ENCODE measurements at regions not wholly inside any gene's neighbourhood (a gene's known extent, or its start where the extent isn't known, plus 50 kb on each side); places are given as distances from the start of the nearest gene placed in this dataset.

DNA sequence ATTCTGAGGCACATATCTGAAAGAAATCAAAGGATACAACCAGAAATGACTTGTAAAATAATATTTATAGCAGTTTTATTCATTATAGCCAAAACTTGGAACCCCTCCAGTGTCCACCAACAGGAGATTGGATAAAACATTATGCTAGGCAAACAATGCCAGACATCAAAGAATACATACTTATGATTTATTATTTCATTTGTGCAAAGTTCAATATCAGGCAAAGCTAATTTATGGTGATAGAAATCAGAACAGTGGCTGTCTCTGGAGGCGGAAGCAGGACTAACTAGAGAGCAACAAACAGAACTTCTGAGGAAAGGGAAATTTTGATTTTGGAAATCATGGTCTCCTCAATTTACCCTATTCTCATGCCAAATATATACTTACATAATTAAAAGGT lies 193.1 kb downstream of the ICE1 start:
- DNase-seq, result no peak

DNA sequence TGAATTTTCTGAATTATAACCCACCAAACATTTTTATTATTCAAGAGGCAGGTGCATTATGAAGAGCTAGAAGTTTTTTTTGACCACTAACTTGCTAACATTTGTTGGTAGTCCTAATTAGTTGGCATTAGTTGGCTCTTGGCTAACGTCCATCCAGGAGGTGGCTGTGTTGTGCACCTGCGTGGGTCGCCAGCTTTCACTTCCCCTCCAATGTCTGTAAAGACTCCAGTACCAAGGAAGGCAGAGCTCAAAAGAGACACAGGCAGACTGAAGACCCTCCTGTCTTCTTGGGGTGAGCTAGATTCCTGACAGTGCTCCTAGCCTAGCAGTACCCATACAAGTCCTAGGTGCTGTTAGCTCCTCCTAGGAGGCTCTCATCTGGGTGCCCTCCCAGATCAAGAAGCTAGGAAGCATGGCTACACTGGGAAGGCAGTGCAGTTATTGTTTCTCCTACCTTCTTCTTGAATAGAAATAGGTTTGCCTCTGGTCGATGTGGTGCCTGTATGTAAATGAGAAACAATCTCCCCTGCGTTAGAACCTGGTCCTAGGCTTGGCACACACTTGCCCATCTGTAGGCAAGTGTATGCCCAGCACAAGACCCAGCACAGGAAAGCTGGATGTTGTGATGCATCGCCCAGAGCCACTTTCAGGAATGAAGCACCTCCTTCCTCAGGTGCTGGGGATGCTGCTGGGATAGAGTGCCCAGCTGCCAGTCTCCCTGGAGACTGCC lies 190.9 kb downstream of the ICE1 start:
- no peak for DNase-seq

DNA sequence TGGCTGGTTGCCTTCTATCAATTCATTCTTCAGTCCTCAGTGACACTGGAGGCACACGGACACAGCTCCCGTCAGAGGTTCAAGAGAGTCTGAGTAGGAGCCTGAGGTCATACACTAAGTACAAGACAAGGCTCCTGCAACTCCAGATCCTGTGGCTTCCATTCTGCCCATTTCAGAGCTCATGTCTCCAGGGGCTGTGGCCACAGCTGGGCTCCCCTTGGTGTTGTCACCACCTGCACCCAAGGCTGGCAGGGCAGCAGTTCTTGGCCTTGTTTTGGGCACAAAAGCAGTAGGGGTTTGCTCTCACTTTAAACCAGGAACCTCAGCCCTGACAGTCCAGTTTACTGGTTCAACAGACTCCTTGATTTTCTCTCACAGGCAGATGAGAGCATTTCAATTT lies 189.6 kb downstream of the ICE1 start:
- no peak for DNase-seq

DNA sequence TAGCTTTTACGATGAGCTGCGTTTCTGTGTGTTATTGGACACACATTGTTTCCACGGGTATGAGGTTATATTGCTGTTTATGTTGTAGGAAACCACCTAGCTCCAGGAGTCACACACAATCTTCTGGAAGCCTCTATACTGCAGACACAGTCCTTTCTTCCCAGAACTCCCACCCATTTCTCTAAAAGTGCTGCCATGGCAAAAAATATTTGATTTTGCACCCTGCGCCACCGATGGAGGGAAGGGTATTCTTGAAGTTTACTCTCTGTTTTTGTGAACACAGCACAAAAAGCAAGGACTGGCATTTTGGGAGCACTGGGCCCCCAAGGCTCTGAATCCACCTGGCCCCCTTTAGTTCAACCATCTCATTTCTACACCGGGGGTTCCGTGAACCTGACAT lies 187.5 kb downstream of the ICE1 start:
- no peak for DNase-seq

DNA sequence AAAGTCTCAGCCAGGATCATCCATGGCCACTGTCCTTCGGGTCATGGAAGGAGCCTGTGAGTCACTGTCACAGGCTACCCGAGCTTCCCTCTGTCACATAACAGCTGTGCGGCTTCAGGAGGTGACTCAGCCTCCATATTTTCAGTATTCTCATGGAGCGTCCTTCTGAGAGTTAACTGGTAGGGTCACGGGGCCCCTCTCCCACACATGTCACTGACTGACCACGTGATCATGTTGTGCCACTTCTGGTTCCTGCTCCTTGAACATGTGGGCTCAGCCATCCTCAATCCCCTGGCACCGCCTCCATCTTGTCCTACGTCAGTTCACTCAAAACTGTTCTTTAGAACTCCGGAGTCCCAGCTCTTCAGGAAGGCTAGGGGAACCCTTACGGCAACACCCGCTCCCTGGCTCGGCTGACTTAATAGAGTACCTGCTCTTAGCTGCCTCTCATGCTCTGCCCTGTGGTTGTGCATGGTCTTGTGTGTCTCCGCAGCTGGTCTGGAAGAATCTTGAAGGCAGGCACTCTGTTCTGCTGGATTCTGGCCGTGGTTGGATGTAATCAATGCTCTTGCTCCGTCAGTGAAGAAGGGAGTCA lies 182.8 kb downstream of the ICE1 start:
- no peak for DNase-seq

DNA sequence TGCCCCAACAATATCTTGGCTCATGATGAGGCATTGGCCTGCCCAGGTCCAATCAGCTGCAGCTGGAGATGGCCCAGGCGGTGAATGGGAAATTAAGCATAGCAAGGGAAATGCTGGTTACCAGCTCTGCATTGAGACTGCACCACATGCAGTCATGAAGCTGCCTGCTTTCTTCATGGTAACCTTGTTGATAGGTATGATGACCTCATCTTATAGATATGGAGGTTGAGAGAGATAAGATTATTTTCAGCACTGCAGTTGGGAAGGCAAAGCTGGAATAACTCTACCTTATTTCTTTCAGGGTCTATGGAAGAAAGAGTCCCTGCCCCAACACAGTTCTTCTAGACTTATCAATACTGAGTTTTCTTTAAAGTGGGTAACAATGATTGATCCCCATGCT lies 180.1 kb downstream of the ICE1 start:
- DNase-seq, result no peak

DNA sequence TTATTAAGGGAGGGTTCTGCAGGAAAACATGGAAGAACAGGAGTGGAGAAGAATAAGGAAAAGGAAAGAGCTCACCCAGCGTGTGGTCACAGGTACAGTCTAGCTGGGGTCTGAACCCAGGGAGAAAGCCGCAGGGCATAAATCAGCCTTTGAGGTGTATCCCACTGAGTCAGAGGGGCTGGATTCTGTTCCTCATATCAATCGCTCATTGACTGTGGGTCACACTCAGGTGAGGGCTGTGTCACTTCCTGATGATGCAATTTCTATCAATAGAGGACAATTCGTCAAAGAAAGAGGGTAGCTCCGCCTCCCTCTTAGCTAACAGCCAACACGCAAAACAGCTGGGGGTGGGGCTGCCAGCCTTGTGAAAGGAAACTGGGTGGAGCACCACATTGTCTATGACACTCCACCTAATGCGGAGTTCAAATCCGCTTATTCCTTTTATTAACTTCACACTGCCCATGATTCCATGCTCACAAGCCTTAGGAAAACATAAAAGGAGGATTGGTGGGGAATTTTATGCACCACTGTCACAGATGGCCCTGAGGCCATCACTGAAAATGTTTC lies 176.2 kb downstream of the ICE1 start:
- DNase-seq, result no peak

DNA sequence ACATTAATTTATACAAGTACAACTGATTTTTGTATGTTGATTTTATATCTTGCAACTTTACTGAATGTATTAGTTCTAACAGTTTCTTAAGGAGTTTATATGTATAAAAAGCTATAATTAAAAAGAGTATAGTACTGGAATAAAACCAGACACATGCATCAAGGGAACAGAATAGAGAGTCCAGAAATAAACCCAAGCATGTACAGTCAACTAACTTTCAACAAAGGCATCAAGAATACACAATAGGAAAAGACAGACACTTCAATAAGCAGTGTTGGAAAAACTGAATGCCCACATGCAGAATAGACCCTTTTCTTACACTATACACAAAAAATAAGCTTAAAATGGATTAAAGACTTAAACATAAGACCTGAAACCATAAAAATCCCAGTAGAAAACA lies 170.9 kb downstream of the ICE1 start:
- DNase-seq, result no peak

DNA sequence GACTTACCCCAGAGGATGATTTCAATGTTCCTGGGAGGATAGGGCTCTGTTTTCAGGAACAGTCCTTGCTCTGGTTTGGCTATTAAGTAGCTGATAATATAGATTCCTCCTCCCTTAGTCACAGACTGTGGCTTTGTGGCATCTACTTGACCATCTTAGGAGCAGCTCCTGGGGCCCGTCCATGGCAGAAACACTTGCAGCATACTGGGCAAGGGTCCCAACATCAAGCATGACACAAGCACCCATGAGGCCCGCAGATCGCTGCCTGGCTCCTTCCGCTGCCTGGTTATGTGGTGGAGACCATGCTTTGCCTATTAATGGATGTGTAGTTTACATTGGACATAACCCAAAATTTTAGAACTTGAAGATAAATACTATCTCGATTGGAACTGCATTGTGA lies 170.1 kb downstream of the ICE1 start:
- DNase-seq, result no peak

DNA sequence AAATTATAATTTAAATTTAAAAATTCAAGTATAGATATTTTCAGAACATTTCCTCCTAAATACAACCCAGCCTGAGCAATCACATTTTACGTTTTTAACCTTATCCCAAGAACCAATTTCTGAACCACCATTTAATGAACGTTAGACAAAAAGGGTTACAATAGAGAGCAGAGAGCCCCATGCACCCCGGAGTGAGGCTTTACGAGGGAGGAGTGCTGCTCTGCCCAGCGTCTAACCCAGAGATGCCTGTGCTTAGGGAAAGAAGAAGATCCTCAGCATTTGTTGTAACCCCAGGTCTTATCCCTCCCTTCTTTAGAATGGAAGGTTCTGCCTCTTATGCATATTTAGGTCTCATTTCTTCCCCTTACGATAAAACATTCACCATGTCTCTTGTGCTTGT lies 169.1 kb downstream of the ICE1 start:
- DNase-seq, result no peak

DNA sequence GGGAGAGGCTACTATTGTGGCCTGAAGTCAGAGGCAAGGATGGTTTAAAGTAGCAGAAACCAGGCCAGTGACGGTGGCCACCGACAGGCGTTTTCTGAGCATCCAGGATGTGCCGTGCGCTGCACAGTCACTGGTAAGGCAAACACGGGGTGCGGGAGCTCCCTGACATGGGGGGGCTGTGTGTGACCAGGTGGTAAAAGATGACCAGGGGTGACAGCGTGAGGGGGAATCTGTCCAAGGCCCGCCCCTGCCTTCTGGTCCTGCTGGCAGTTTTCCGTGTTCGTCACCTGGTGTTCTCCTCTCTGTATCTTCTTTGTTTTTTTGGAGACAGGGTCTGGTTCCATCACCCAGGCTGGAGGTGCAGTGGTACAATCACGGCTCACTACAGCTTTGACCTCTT lies 167.4 kb downstream of the ICE1 start:
- DNase-seq, result no peak

DNA sequence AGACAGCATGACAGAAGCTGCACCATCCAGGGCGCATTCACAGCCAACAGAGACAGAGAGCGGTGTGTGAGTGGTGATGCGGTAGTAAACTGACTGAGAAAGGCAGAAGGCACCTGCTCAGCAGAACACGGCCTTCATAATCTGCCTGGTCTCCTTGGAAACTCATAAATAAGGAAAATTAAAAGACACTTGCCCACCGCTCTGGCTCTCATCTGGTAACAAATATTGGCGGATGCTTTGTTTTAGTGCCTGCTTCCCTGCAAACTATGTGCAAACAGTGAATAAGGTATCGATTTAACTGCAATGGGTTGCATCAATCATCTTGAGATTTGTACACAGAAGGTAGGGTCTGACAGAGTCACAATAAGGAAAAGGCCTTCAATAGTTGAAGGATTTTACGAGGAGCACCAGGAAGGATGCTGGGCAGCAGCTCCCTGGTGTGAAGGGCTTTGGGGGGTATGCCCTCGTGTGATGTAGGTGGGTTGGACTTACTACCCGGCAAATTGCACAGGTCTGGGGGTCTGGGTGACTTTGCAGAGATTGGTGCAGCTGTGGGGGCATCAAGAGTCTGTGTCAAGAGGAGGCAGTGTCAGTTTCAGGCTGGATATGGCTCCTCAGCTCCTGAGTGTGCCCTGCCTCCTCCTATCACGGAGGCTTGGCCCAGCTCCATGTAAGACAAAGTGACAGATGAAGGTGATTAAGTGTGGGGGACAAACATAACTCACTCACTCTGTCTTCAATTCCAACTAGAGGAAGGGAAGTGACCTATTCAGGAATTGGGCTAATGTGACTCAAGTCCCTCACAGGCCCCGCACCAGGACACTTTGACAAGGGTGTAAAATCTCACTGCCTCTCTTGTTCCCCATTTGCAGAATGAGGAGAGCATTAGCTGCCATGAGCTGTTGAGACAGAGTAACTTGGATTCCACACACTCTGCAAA lies 166.7 kb downstream of the ICE1 start:
- DNase-seq, result no peak

DNA sequence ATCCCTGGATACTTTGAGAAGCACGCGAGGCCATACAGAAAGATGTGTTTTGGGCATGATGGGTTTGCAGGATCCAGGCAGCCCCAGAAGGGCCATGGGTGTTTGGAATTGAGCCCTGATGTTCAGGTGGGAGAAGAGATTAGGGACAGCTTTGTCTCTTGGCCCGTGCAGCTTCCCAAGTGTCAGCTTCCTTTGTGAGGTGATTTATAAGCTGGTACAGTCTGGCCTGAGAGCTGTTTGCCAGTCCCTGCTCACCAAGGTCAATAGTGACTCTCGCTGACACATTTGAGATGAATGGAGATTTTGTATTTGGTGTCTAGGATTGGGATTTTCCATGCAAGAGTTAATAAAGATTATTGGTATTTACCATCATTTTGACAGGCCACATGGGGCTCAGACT lies 165.9 kb downstream of the ICE1 start:
- no peak for DNase-seq

DNA sequence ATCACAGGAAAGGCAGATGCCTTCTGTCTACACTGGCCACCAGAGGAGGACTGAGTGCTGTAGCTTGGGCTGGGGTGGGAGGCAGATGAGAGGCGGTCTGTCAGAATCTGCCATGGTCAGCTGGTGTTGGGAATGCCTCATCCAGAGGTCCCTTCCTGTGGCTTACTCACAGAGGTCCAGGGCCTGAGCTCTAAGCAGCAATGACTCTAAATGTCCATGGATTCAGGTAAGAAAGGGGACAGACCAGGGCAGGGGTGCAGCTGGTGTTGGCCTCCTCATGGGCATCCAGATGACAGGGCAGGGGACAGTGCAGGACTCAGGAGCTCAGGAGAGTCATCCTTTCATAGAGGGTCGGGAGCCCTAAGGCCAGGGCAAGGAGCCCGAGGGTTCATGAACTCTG lies 165.0 kb downstream of the ICE1 start:
- DNase-seq, result no peak

DNA sequence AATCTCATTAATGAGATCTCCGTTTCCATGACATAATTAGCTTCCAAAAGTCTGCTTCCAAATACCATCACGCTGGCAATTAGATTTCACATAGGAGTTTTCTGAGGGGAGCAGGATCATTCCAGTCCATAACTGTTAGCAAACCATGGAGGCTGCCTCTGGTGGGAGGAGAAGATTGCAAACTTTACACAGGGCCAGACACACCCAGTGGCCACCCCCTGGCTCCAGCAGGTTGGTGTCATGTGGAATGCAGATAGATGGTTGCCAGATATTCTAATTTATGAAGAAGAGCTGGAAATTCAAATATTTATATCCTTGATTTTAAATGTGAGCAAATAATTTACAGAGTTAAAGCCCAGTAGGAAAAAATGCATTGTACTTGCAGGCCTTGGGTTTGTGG lies 164.2 kb downstream of the ICE1 start:
- no peak for DNase-seq

DNA sequence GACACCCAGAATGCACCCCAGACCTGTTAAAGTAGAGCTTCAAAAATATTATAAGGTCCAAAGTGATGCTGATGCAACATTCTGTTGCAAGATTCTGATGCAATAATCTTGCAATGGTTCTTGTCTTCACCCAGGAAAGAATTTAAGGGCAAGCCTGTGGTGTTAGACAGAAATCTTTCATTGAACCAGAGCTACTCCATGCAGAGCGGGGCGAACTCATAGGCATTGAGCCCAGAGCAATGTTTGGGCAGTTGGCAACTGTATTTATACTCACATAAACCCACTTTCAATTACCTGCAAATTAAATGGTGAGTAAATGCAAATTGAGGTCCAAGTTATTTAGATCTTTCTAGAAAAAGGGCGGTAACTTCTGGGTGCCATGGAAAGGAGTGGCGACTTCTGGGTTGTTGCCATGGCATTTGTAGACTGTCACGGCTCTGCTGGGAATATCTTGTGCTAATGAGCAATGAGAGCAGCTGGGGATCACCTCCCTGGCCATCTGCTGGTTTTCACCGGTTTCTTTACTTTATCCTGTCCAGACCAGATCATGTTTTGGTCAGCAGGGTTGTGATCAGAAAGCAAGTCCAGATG lies 163.4 kb downstream of the ICE1 start:
- DNase-seq, result peak; percentile 25

DNA sequence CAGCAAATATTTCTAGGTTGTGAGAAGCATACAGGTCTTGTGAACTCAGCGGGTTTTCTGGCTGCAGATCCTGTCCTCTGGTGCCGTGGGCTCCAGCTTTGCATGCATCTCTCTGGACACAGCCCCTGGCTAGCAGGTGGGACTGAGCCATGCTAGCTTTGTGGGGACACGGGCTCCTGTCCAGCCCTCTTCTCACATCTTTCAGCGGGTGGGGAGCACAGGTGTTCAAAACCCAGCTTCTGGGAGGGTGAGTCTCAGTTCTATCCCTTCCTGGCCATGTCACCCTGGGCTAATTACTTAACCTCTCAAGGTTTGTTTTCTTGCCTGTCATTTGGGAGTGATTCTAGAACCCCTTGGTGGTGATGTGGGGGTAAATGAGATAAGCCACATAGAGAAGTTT lies 162.3 kb downstream of the ICE1 start:
- DNase-seq, result no peak

DNA sequence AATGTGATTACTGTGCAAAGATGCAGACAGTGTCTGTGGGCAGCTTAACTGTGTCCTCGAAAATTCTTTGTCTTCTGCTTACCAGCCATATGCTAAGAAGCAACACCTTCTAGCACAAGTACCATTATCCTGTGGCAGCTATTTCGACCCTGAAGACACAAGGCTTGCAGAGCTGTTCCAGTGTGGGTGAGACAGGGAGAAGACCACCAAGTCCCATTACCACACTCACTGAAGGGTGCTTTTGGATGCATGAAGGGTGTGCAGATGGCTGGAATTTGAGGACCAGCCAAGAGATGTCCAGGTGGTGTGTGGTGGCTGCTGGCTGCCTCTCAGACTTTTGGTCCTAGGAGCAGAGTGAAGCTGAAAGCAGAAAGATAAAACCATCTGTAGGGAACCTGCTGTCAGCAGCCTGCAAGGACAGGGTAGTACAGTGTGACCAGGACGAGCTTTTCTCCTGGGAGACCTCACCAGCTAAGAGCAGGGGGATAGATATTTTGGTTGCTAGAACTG lies 161.8 kb downstream of the ICE1 start:
- no peak for DNase-seq

DNA sequence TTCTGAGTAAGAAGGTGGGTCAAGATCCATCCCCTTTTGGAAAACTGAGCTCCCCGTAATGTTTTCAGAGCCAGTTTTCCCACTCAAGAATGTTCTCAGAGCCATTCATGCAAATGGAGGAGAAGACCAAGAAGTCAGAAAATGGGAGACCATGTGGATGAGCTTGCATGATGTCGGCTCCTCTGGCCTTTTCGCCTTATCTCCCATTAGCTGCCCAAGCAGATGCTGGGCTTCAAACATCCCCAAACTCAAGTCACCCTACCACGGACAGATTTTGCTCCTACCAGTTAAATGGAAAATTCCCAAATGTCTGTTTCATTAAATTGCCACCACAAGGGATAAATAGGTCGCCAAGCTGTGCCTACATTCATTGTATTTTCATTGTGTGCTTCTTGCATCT lies 161.4 kb downstream of the ICE1 start:
- DNase-seq, result no peak

DNA sequence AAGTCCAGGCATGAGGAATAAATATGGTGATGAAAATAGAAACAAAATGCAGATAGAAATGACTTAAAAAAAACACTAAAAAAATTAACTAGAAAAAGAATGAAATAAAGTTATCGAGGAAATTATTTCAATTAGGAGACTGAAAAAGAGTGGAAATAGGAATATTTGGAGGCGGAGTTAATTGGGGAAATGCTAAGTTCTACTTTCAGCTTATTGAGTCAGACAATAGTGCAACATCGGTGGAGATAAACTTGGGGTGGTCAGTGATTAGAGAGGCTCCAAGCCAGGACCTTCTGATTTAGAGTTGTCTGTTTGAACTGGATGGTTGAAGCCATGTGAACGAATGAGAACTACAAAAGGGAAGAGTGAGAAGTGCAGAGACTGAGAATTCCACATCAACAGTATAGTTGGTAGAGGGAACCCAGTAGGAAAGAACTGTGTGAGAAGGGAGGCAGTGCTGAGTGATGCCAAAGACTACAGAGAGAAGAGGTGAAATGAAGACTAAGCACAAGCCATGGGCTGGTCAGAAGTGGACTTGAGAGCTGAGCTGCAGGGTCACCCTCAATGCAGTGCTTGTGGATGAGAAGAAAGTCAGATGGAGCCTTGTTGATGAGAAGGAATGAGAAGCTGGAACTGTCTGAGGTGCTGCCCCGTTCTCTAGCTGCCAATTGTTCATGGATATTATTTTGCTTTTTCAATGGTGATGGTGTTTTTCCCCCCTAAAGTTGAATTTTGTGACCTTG lies 160.7 kb downstream of the ICE1 start:
- DNase-seq, result no peak

DNA sequence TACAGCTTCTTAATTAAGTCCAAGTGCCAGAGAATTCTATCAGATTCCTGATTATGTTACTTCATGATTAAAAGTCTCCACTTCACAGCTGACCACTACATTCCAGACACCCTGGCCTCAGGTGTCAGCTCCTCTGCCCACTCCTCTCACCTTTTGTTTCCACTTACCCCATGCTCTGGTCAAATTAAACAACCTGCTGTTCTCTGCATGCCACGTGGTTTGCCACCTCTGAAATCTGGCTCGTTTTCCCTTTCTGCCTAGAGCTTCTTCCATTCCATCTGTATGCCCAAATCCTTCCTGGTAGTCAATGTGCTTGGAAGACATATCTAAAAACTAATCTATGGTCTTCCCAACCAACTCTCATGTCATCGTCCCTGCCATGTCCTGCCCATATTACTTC lies 158.6 kb downstream of the ICE1 start:
- DNase-seq, result no peak

DNA sequence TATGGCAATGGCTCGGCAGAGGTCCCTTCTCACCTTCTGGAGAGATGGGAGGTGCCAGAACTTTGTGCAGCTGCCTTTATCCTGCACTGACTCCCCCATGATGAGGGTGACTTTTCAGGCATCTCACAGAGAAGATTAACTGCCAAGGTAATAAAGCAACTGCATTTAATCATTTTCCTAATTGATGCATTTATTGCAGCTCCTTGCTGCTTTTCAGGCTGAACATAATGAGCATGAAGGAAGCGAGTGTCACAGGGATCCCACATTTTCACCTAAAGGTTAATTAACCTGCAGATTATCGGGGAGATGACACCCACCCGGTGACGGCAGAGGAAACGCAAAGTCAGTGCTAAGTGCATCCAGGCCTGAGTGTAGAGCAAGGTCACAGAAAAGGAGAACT lies 154.3 kb downstream of the ICE1 start:
- no peak for DNase-seq
